ENCODE measurements at regions not wholly inside any gene's neighbourhood (a gene's known extent, or its start where the extent isn't known, plus 50 kb on each side); places are given as distances from the start of the nearest gene placed in this dataset.

DNA sequence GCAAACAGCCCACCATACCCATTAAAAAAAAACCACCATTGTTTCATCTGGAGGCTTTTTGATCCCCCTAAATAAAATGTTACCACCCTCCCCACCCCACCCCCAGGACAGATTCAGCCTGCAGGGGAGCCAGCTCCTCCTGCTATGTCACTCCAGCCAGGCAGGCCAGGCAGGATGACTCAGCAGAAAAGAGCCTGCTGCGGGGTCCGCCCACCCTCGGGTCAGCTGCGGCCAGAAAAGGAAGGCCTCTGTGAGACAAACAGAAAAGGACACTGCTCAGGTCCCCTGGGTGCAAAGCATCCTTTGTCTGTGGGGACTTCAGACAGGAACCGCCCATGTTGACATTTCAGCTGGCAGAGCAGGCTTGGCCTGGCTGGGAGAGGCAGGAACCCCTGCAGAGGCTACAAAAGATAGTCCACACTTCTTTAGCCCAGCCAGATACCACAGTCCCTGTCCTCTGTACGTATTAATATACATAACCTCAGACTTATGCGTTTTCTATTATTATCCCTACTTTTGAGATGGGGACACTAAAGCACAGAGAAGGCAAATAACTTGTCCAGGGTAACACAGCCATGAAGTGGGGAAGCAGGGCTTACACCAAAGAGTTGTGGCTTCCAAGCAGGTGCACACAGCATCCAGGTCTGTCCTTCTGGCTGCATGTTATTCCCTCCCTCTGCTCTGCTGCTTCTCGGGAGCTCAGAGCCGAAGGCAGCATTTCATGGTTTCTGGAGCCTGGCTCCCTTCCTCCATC, 147.7 kb downstream of the CPEB2 start:
- peak; percentile 71 for DNase-seq (ENCODE audit: low read depth)
- TF ChIP-seq, protein P1, sequence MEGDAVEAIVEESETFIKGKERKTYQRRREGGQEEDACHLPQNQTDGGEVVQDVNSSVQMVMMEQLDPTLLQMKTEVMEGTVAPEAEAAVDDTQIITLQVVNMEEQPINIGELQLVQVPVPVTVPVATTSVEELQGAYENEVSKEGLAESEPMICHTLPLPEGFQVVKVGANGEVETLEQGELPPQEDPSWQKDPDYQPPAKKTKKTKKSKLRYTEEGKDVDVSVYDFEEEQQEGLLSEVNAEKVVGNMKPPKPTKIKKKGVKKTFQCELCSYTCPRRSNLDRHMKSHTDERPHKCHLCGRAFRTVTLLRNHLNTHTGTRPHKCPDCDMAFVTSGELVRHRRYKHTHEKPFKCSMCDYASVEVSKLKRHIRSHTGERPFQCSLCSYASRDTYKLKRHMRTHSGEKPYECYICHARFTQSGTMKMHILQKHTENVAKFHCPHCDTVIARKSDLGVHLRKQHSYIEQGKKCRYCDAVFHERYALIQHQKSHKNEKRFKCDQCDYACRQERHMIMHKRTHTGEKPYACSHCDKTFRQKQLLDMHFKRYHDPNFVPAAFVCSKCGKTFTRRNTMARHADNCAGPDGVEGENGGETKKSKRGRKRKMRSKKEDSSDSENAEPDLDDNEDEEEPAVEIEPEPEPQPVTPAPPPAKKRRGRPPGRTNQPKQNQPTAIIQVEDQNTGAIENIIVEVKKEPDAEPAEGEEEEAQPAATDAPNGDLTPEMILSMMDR (IDR thresholded peaks at IDR 0.05; ENCODE audit: insufficient read depth, low read depth, low read length, missing control alignments) = no peak
- no peak overlapping the region for H3K4me3 ChIP-seq (ENCODE audit: low read length)

DNA sequence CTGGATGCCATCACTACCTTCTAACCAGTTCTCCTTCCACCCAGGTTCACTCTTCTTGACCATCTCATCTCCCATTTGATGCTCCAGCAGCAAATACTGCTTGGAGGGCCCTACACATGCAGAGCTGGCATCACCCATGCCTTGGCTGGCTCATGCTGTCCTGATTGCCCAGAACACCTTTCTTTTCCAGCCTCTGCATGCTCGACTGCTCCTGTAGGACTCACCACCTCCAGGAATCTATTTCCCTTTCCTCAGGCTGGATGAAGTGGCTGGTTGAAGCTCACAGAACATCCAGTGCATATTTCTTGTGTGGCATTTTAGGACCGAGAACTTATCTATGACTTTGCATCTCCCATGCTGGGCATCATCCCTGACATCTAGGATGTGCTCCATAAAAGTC, 148.3 kb downstream of the CPEB2 start:
- TF ChIP-seq, protein P1 (IDR thresholded peaks at IDR 0.05; ENCODE audit: insufficient read depth, low read depth, low read length, missing control alignments) = no peak
- no peak for DNase-seq (ENCODE audit: low read depth)

DNA sequence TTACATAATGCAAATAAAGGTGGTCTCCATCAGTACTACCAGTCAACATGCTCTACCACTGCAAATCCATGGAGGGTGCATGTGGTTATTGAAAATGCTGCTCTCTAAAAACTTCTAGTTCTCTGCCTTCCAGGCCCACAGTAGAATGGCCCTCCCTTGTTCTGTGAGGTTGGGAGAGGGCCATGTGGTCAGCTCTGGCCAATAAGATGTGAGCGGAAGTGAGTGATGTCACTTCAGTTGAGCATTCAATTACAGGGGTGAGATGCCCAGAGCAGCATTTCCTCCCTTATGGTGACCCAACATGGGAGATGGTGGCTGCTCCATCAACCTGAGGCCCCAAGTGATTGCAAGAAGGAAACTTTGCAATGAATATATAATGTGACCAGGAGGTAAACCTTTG, 148.8 kb downstream of the CPEB2 start:
- TF ChIP-seq, protein P1 (IDR thresholded peaks at IDR 0.05; ENCODE audit: insufficient read depth, low read depth, low read length, missing control alignments) = no peak
- no peak for DNase-seq (ENCODE audit: low read depth)
- no peak overlapping the region for H3K4me3 ChIP-seq (ENCODE audit: low read length)

More for the DNA sequence above, 148.3 kb downstream of the CPEB2 start:
- no peak overlapping the region for H3K4me3 ChIP-seq (ENCODE audit: low read length)

DNA sequence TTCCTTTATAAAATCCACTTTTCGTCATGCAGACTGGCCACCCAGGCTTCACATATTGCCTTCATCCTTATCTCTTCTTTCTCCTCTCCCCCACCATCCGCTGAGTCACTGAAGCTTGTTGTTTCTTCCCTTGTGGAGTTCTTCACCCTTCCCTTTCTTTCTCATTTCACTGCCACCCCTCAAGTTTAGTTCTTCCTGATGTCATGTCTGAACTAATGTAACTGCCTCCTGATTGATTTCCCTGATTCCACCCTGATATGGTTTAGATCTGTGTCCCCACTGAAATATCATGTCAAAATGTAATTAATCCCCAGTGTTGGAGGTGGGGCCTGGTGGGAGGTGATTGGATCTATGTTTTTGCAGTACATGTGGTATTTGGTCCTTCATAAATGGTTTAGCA, 151.4 kb downstream of the CPEB2 start:
- no peak overlapping the region for H3K4me3 ChIP-seq (ENCODE audit: low read length)
- TF ChIP-seq, protein P1 (IDR thresholded peaks at IDR 0.05; ENCODE audit: insufficient read depth, low read depth, low read length, missing control alignments) = no peak
- no peak for DNase-seq (ENCODE audit: low read depth)

DNA sequence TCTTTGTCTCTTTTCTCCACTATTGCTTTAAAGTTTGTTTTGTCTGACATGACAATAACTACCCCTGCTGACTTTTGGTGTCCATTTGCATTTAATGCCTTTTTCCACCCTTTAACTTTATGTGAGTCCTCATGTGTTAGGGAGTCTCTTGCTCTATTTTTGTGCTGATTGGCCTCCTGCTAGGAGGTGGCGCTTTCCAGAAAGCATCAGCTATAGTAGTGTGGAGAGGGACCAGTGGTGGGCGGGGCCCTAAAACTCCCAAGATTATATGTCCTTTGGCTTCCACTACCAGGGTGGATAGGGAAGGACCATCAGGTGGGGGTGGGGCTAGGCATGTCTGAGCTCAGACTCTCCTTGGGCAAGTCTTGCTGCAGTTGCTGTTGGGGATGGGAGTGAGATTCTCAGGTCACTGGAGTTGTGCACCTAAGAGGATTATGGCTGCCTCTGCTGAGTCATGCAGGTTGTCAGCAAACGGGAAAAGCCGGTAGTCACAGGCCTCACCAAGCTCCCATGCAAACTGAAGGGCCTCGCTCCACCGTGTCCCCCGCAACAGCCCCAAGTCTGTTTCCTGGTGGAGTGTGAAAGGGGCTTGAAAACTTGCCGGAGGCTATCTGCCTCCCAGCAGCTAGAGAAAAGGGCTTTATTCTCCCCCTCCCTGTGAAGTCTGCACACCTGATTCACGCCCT, 156.3 kb downstream of the CPEB2 start:
- no peak overlapping the region for H3K4me3 ChIP-seq (ENCODE audit: low read length)
- TF ChIP-seq, protein P1 (IDR thresholded peaks at IDR 0.05; ENCODE audit: insufficient read depth, low read depth, low read length, missing control alignments) = no peak
- peak; percentile 89 for DNase-seq (ENCODE audit: low read depth)

DNA sequence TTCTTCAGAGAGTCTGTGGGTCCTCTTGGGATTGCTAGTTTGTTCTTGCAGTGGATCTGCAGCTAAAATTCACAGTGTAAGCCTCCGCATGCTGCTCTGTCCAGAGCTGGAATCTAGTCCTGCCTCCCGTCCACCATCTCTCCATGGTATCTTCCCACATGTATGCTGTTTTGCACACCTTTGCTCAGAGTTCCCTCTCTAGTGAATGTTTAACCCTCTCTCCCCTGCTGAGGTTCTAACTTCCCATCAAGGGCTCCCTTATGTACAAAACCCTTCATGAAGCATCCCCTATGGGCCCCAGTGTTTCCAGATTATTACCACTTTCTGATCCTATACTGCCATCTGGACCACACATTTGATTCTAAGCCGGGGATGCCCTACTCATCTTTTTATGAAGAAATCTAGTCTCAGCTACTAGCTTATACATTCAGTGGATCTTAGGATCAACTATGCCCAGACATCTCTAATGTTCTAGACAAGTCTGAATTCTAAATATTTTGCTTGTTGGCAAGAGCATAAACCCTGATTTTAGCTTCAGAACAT, 157.3 kb downstream of the CPEB2 start:
- H3K4me3 ChIP-seq (ENCODE audit: low read length) = no peak overlapping the region
- DNase-seq (ENCODE audit: low read depth) = no peak
- TF ChIP-seq, protein P1 (IDR thresholded peaks at IDR 0.05; ENCODE audit: insufficient read depth, low read depth, low read length, missing control alignments) = no peak

Measured in epithelial cell of esophagus (primary cell).